EL (cell line): ENCODE measurements at regions not wholly inside any gene's neighbourhood (a gene's known extent, or its start where the extent isn't known, plus 50 kb on each side); places are given as distances from the start of the nearest gene placed in this dataset.

ENCODE experiments used
- DNase-seq: peaks from one replicate; pipeline ENCODE4 v3.0.0-alpha.2; 2016

DNA sequence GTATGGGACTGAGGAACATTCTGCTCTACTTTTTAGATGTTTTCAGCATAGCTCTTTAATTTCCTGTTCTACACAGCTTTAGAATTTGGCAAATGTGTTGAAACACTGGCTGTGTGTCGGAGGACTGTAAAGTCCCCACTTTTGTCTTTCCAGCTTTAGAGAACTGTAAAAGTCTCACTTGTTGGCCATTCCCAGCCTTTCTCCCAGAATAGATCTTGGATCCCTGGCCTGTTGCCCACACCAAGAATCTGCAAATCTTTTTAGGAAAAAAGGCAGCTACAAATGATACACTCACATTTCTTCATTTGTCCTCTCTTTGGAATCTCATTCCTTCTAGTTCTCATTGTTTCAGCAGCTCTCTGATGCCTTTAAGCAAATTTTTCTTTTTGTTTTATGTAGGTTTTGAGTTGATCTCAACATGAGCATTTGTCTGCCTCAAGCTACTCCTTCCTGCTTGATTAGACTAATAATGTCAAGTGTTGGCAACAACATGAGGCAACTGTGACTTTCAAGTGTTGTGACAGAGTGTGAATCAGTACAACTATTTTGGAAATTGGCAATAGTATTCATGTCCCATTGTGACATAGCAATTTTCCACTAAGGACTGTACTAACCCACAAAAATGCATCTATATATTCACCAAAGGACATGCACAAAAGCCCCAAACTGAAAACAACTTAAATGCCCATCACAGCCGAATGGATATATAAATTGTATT, 610.8 kb downstream of the EPHA4 start:
- no peak for DNase-seq

DNA sequence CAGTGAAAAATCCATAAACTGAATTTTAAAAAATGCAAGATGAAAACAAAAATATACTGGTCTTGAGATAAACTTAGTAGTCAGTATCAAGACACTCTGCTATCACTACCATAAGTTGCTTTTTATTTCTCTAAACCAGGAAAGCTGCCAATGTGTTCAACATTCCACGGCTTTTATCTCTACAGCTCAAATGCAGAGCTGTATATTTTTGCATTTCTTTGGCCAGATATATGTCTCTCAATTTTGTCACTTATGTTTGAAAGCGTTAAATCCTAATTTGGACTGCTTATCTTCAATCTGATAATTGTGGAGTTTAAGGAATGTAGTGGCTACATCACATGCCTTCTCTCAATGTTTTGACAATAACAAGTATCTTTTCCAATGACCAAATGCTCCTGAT, 609.5 kb downstream of the EPHA4 start:
- peak; percentile 40 for DNase-seq

DNA sequence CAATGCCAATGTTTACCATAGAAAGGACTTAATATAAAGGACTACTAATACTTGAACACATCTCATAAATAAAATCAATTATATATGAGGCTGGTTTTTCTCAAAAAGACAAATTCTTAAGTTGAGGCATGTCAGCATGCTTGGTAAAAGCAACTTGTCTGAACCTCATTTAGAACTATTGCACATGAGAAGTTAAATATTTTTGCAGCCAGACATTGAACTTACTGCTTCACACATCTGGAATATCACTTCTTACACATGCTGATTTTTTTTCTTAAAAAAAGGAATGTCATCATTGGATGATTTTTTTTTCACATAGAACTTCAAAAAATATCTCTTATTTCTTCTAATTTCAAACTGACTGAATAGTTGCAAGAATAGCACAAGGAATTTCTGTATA, 609.0 kb downstream of the EPHA4 start:
- DNase-seq: no peak

DNA sequence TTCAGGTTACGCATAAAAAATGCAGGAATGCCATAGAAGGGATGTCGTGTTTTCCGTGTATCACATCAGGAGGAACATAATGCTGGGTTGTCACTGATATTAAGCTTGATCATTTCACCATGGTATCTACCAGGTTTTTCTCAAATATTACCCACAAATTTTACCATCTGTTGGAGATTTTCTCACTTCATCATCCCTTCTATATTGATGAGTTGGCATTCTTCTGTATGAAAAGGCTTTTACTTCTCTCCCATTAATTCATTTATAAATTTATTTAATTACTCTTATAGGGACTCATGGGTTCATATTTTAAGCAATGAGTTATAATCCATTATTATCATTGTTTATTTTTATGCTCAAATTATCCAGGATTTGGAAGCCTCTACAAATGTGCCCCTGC, 608.2 kb downstream of the EPHA4 start:
- DNase-seq: no peak

DNA sequence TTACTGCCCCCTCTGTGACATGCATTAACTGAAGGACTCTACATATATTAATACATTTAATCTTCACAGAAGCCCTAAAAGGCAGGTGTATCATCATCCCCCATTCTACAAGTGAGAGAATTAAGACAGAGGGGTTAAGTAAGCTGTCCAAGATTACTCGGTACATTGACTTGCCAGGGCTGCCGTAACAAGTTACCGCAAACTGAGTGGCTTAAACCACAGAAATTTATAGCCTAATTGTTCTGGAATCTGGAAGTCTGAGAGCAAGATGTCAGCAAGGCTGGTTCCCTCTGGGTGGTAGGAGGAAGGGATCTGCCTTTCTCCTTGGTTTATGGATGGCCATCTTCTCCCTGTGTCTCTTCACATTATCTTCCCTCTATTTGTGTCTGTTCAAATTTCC, 605.5 kb downstream of the EPHA4 start:
- peak; percentile 93 for DNase-seq

DNA sequence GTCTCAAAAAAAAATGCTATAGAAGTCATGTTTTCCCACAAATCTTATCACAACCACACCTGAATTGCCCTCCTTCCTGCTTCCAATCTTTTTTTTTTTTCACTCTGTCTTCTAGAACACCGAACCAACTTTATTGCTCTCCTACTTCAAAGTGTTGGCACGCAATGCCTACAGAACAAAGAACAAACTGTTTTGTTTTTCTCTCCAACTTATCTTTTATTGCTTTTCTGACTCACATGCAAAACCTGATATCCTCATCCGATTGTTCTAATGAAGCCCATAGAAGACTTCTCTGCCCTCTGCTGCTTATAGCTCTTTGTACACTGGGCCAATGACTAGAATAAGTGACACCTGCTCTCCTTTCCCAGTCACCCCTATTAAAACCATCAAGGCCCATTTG, 602.8 kb downstream of the EPHA4 start:
- DNase-seq: no peak

DNA sequence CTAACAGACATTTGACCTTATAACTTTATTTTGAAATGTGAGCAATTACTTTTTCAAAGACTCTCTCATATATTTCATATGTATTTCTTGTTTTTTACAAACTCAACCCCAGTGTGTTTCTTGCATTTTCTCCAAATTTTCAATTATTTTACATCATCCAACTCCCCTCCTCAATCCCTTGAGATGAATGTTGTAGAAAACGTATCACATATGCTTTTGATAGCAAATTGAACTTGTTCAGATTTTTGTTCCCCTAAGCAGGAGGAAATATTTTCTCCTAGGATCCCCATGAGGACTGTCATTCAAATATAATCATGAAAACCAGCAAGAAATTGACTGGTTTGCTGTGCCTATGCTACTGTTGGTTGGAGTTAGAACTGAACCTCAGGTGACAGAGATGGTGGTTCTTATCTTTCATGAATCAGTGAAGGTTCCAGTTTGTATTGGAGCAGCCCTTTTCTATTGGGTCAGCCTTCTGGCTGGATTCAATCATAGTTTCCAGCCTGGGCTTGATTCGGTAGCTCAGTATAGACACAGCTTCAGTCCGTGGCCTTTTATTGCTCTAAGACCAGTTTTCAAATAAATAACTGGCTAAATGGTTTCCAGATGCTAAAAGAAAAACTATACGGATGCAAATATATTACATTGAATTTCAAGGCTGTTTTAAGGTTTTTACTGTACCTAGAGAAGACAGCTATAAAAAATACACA, 591.0 kb downstream of the EPHA4 start:
- no peak for DNase-seq

DNA sequence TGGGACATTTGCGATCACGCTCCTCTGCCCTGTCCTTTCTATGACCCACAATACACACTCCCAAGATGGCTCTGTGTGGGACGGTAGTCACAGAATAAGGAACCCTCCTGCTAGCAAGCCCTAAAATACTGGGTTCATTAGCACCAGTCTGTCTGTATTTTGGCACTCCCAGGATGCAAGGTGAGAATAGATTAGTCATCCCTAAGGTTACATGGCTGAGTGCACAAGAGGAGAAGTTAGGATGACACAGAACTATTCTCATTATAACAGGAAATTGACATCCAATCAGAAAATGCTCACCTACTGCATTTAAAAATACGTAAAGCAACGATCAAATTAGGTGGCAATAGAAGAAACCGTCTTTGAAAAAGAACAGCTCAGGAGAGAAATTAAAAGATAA, 590.2 kb downstream of the EPHA4 start:
- DNase-seq: no peak

DNA sequence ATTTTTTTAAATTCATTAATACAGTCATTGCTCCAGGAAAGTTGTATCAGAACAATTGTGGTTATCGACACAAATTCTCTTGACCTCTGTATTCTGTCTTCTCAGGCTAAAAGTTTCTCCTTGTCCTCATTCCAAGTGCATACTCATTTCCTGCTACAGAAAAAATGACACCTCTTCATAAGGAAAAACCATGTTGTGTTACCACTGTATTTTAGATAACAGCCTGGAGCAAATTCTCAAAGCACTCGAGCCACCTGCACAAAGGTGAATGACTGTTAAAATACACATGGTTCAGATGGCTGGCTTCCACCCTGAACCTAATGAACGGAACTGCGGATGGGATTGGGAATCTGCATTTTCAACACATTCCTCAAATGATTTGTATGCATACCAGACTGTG, 586.5 kb downstream of the EPHA4 start:
- no peak for DNase-seq

DNA sequence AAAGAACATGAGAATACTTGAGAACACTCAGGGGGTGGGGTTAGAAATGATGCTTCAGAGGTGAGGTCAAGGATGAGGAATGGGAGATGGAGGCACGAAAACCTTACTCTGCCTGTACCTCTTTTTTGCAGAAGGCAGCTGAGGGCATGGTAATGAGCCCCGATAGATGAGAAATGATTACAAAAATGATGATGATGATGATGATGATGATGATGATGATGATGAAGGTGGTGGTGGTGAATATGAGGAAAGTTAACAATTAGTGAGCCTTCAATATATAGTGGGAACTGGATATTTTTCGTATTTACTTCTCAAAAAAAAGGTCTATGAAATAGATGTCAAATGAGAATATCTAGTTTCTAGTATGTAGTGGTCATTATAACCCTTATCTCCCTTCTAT, 584.3 kb downstream of the EPHA4 start:
- no peak for DNase-seq

DNA sequence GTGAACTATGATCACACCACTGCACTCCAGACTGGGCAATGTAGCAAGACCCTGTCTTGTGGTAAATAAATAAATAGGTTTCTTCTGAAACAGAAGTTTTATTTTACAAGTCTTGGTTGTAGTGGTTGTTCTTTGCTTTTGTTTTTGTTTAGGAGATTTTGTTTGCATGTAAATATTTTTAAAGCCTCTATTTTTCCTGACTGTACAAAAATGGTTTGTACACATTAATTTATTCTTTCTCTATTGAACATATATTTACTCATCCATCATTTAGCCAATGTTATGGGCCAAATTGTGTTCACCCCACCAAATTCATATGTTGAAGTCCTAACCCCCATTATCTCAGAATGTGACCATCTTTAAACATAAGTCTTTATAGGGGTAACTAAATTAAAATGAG, 580.1 kb downstream of the EPHA4 start:
- no peak for DNase-seq

DNA sequence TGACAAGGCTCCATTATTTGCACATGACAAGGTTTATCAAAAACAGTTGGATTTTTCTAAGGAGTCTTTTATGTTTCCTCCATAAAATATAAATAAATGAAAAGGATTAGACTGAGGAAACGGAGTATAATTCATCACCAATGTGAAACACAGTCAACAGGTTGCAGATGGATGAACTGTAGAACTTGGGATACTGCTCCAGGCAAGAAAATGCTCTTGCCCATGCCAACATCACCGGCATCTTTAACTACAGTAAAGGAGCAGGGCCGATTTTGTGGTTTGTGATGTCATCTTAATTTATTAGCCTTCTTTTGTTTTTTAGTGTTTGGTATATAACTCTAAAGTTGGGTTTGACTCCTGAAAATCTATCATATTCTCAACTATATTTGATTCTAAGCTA, 577.3 kb downstream of the EPHA4 start:
- peak; percentile 24 for DNase-seq

DNA sequence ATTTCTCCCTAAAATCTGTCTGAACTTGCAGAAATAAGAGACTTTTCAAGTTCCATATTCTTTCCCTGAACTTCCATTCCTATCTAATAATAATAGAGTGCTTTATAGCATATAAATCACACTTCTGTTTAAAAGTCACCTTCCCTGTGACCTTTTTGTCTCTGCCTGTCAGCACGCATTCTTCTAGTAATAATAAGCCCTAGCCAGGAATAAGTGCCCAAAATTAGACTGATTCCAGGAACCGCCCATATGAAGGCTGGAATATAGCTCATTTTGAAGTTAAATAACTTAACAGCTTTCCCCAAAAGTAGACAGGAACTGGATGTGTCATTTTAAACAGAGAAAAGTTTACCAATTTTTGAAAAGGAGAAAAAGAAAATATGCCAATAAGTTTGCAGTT, 576.5 kb downstream of the EPHA4 start:
- no peak for DNase-seq

DNA sequence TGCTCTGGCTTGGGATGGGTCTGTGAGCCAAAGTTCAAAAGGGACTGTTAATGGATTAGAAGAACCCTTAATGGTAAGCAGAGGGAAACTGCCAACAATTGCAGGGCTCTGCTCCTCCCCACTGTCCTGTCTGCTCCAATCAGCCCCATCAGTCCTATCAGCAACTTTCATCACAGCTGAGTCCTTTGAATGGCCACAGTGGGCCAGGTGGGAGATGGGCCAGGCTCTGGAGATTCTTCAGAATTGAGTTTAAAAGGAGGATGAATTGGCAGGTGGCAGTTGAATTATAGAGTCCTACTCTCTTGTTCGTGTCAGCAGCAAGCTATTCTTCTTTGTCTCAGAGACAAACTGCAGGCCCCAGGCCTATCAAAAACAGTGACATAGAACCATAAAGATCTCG, 573.9 kb downstream of the EPHA4 start:
- DNase-seq: no peak

DNA sequence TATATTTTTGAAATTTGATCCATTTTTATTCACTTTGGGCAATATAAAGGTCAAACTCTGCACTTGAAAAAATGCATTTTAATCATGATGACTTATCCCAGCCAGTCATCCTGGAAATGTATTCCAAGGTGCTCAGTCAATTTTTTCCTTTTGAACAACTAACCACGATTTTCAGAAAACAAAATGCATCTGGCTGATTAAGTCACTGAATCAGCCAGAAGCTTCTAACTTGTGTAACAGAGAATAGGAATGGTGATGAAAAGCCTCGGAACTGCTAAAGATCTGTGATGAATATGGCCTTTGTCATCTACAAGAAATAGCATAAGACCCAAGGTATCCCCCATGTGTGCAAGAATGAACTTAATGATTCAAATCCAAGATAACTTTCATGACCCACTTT, 572.7 kb downstream of the EPHA4 start:
- DNase-seq: peak; percentile 31

DNA sequence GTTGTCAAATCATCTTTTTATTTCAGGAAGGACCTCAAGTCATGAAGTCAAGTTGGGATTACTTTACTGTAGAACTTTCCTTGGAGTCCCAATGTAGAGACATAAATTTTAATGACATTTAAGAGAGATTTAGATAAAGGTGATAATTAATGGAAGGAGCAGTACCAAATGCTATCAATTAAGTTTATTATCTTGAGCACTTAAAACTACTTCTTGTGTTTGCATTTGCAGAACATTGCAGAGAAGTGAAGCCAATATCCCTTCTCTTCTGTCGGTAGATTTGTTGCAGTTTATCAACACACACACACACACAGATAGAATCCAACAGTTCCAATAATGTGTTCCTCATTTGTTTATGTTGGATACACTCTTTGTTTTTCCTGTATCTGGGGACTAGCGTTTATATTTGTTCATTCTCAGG, 570.7 kb downstream of the EPHA4 start:
- DNase-seq: no peak

DNA sequence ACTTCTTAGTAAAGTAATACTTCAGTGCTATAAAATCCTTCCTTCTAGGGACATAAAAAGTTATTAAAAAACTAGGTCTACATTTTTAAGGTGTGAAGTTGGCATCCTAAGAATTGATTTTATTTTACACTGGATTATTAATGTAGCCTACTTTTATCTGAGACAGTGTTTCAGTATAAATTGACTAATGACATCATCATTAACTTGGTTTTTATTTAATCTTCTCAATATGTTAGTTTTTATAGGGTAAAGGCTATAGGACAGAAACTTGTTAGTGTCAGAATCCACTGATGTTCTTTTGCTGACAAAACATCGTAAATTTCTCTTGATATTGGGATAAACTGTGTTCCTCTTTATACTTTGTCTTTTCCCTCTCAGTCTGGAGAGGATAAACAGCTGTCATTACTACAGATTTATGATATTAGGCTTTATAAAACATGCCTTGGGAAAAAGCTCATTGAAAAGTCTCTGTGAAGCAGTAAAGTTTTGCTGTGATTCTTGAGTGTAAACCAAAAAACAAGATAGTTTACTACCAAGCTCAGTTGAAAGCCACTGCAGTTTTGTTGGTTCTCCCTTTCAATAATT, 569.9 kb downstream of the EPHA4 start:
- no peak for DNase-seq

DNA sequence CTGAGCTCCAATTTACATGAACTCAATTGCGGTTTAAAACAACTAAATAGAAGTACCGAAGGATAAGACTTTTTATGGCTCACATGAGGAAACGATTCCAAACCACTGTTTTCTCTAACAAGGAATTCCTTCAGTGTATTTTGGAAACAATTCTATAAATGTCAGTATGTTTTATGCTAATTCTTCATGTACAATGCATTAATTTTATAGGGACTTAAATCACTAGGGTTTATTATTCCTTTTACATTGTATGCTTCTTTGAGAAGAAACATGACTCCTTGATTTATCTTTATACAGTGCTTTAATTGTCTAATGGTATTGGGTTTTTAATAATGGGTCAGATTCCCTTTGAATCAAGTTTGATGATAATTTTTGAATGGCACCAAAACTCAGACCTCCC, 566.8 kb downstream of the EPHA4 start:
- no peak for DNase-seq

DNA sequence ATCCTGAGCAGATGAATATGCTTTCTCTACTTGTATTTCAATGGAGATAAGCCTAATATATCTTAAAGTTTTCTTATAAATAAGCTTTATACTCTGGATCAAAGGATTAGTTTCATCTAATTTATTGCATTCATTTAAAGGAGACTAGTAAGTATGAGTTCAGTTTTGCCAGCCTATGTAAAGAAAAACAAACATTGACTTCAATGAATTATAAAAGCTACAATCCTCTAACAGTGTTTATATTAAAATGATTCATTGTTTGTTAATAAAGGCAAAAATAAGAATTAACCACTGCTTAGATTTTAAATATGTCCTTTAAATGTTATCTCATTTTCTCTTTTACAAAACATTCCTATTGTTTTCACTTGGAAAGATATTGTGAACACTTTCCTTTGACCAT, 566.0 kb downstream of the EPHA4 start:
- DNase-seq: no peak

DNA sequence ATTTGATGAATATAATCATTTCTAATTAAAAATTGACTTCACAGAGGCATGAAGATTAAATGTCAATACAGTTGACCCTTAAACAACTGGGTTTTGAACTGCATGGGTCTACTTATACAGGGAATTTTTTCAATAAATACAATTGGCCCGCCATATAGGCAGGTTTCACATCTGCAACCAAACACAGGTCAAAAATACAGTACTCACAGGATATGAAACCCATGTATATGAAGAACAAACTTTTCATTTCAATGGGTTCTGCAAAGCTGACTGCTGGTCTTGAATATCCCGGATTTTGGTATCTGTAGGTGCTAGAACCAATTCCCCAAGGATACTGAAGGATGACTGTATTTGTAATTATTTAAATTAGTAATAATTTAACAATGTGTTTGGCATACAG, 555.6 kb downstream of the EPHA4 start:
- no peak for DNase-seq

DNA sequence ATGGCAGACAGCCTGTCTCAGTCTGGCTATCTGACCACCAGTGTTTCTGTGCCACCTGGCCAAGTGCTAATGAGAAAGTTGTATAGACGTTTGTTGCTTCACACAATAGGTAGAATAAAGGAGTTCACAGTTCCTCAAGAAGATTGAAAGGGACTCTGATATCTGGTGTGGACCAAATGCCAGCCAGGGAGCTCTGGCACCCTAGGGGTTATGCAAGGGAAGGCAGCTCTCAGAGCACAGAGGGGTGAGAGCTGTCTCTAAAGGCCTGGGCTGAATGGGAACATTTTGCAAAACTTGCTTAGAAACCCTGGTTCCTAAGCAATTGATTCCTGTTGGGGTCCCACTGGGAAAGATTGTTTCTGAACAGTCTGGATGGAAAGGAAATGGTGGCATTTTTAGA, 553.8 kb downstream of the EPHA4 start:
- DNase-seq: no peak

DNA sequence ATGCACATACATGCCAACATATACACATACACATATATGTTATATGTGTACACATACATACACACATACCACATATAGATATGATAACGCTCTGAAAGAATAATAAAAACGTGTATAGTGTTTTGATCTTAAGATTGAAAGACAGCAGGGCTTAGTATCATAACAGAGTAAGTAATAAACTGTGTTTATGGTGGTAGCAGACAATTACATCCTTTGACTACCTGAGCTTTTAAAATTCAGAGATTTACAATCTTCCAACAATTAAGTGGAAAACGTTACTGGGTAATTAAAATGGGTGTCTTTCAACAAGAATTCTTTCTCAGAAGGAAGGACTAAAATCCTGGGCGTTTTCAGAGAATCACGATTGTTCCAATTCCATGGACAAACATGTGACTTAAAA, 552.4 kb downstream of the EPHA4 start:
- DNase-seq: no peak

DNA sequence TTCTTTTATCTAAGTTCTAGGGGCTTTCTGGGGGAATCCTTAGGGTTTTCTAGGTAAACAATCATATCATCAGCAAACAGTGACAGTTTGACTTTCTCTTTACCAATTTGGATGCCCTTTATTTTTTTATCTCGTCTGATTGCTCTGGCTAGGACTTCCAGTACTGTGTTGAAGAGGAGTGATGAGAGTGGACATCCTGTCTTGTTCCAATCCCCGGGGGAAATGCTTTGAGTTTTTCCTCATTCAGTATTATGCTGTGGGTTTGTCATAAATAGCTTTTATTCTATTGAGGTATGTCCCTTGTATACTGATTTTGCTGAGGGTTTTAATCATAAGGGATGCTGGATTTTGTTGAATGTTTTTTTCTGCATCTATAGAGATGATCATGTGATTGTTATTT, 549.5 kb downstream of the EPHA4 start:
- DNase-seq: no peak

DNA sequence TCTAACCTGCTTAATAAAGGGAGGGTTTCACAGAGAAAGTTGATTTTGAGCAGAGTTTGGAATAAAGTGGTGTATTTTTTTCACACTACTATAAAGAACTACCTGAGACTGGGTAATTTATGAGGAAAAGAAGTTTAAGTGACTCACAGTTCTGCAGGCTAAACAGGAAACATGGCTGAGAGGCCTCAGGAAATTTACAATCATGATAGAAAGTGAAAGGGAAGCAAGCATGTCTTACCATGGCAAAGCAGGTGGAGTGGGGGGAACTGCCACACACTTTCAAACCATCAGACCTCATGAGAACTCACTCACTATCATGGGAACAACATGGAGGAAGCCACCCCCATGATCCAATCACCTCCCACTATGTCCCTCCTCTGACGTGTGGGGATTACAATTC, 546.7 kb downstream of the EPHA4 start:
- DNase-seq: peak; percentile 4
